ENCODE measurements at regions not wholly inside any gene's neighbourhood (a gene's known extent, or its start where the extent isn't known, plus 50 kb on each side); places are given as distances from the start of the nearest gene placed in this dataset.
"Not testable (repeated sequence)": the region's sequence is repeated elsewhere in the genome, so short reads cannot be mapped to it uniquely, and the experiment has no call there.

- no peak overlapping the region for H3K9ac ChIP-seq
These were observed 69.9 kb downstream of the DIO3 start for GRCh38 chr14:101631199-101631598.

GRCh38 chr14:101631970-101632369 is 70.7 kb downstream of the DIO3 start:
- H3K79me2 ChIP-seq (ENCODE audit: insufficient read depth); DNase-seq; H3K9me3 ChIP-seq; H3K4me3 ChIP-seq (ENCODE audit: low read depth in 2 of 2, low read length in 1 of 2); H3K4me2 ChIP-seq; H2AFZ ChIP-seq (ENCODE audit: low read depth); H3K9ac ChIP-seq; H3F3A ChIP-seq (replicated peaks; ENCODE audit: insufficient read depth); H3K36me3 ChIP-seq (replicated peaks in 1 of 2; ENCODE audit: control insufficient read depth in 1 of 2, insufficient read depth in 2 of 2, low read length in 1 of 2); H4K20me1 ChIP-seq (ENCODE audit: insufficient read depth); H3K9me2 ChIP-seq; POLR2A ChIA-PET; H3K27me3 ChIP-seq (ENCODE audit: insufficient read depth): not testable (repeated sequence)
- CTCF ChIA-PET, result interaction anchor here (1.1 to 1.3 kb wide), 3 partner anchors 33 to 397 kb away, joined by 3 read pairs; no protein-coding TSS in a partner anchor
- Histone ChIP-seq H3K27ac (ENCODE audit: low read depth in 2 of 2, low read length in 1 of 2) (peak overlapping the region in 1 of 2 experiments; percentile 96; a peak in 2 of 4 replicates), H3K4me1 (ENCODE audit: control insufficient read depth in 1 of 2, insufficient read depth in 2 of 2, low read depth in 1 of 2, low read length in 1 of 2) (peaks cover 0 to 30% of the 10 kb centered on the region in 2 experiments; a peak in 2 of 4 replicates)
- WGBS (ENCODE audit: low lambda C conversion rate), result 76% methylated on average over 11 of the region's 13 CpGs

More at GRCh38 chr14:101631199-101631598, 69.9 kb downstream of the DIO3 start:
- Histone ChIP-seq H3K27me3 (ENCODE audit: insufficient read depth) (no peaks in the 10 kb centered on the region; the same call in 1 of the 2 replicates), H3K36me3 (replicated peaks in 1 of 2; ENCODE audit: control insufficient read depth in 1 of 2, insufficient read depth in 2 of 2, low read length in 1 of 2) (no peaks in the 10 kb centered on the region), H3K79me2 (ENCODE audit: insufficient read depth) (no peaks in the 10 kb centered on the region), H3K4me3 (ENCODE audit: low read depth in 2 of 2, low read length in 1 of 2) (no peak overlapping the region), H3F3A (replicated peaks; ENCODE audit: insufficient read depth) (no peaks in the 10 kb centered on the region), H3K9me3 (no peaks in the 10 kb centered on the region), H2AFZ (ENCODE audit: low read depth) (no peak overlapping the region), H4K20me1 (ENCODE audit: insufficient read depth) (no peaks in the 10 kb centered on the region), H3K4me2 (no peak overlapping the region), H3K27ac (ENCODE audit: low read depth in 2 of 2, low read length in 1 of 2) (peak overlapping the region in 1 of 2 experiments; percentile 96; a peak in 2 of 4 replicates), H3K9me2 (no peaks in the 10 kb centered on the region), H3K4me1 (ENCODE audit: control insufficient read depth in 1 of 2, insufficient read depth in 2 of 2, low read depth in 1 of 2, low read length in 1 of 2) (peaks cover 0 to 30% of the 10 kb centered on the region in 2 experiments; a peak in 2 of 4 replicates)
- ChIA-PET CTCF (interaction anchor here (1.1 to 4.8 kb wide), 8 partner anchors 9 to 1246 kb away, joined by 3 to 42 read pairs (median 4); no protein-coding TSS in a partner anchor), POLR2A (interaction anchor here (1.3 kb wide), 1 partner anchor 1129 kb away, joined by 3 read pairs; no protein-coding TSS in a partner anchor)
- no peak for DNase-seq
- WGBS (ENCODE audit: low lambda C conversion rate), result 68% methylated on average over 3 of the region's 3 CpGs
- TF ChIP-seq RFX5 (IDR thresholded peaks at IDR 0.05; ENCODE audit: low read length), result no peak
- no peak for TF ChIP-seq IRF3 (IDR thresholded peaks at IDR 0.05; ENCODE audit: low read depth, low read length)
- TF ChIP-seq ELF1 (IDR thresholded peaks at IDR 0.05), result no peak
- no peak for TF ChIP-seq GABPA (IDR thresholded peaks at IDR 0.05; ENCODE audit: low read depth)
- no peak for TF ChIP-seq YY1 (IDR thresholded peaks at IDR 0.05; ENCODE audit: low read depth)
- no peak for TF ChIP-seq TEAD4 (IDR thresholded peaks at IDR 0.05; ENCODE audit: borderline replicate concordance, insufficient read depth)
- no peak for TF ChIP-seq EP300 (IDR thresholded peaks at IDR 0.05; ENCODE audit: borderline replicate concordance in 1 of 2, low read depth in 1 of 2, low read length in 1 of 2)
- TF ChIP-seq MAX (IDR thresholded peaks at IDR 0.05; ENCODE audit: low read depth), result no peak
- no peak for TF ChIP-seq RXRA (IDR thresholded peaks at IDR 0.05; ENCODE audit: borderline replicate concordance, low read depth)
- TF ChIP-seq RCOR1 (IDR thresholded peaks at IDR 0.05; ENCODE audit: low read length), result no peak
- no peak for TF ChIP-seq POLR2AphosphoS5 (IDR thresholded peaks at IDR 0.05; ENCODE audit: low read depth, low read length)

DNA sequence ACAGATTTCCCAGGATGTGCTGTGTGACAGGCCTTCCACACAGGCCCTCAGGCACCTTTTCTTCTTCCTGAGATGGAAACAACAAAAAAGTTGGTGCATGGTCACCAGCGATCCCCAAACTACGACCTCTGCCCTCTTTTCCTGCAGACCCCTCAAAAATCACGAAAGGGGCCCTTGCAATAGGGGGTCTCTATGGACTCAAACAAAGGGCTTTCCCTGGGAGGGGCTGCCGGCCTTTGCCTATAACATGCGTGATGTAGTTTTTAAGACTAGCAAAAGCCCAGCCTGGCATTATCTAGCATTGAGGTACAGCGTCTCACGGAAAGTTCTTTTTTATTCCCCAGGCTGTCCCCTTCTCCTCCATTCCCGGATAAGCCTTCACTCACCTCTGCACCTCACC is 71.2 kb downstream of the DIO3 start:
- Histone ChIP-seq H3K36me3 (replicated peaks in 1 of 2; ENCODE audit: control insufficient read depth in 1 of 2, insufficient read depth in 2 of 2, low read length in 1 of 2) (no peaks in the 10 kb centered on the region), H3K79me2 (ENCODE audit: insufficient read depth) (no peaks in the 10 kb centered on the region), H3K9ac (no peak overlapping the region), H2AFZ (ENCODE audit: low read depth) (no peak overlapping the region), H4K20me1 (ENCODE audit: insufficient read depth) (no peaks in the 10 kb centered on the region), H3K4me1 (ENCODE audit: control insufficient read depth in 1 of 2, insufficient read depth in 2 of 2, low read depth in 1 of 2, low read length in 1 of 2) (peaks cover 0 to 30% of the 10 kb centered on the region in 2 experiments; a peak in 2 of 4 replicates), H3K27ac (ENCODE audit: low read depth in 2 of 2, low read length in 1 of 2) (no peak overlapping the region), H3K9me3 (no peaks in the 10 kb centered on the region), H3K9me2 (no peaks in the 10 kb centered on the region), H3F3A (replicated peaks; ENCODE audit: insufficient read depth) (no peaks in the 10 kb centered on the region), H3K27me3 (ENCODE audit: insufficient read depth) (no peaks in the 10 kb centered on the region; the same call in 1 of the 2 replicates), H3K4me3 (ENCODE audit: low read depth in 2 of 2, low read length in 1 of 2) (no peak overlapping the region), H3K4me2 (no peak overlapping the region)
- CTCF ChIA-PET, result interaction anchor here (1.1 to 1.3 kb wide), 3 partner anchors 33 to 398 kb away, joined by 3 read pairs; no protein-coding TSS in a partner anchor
- POLR2A ChIA-PET, result no interaction called here
- DNase-seq, result no peak
- 68% methylated on average over 6 of the region's 8 CpGs for WGBS (ENCODE audit: low lambda C conversion rate)
- TF ChIP-seq TEAD4 (IDR thresholded peaks at IDR 0.05; ENCODE audit: borderline replicate concordance, insufficient read depth) (no peak), ZBTB33 (IDR thresholded peaks at IDR 0.05; ENCODE audit: borderline replicate concordance, low read depth) (no peak), FOXM1 (IDR thresholded peaks at IDR 0.05; ENCODE audit: low read depth) (no peak), RFX5 (IDR thresholded peaks at IDR 0.05; ENCODE audit: low read length) (no peak), GABPA (IDR thresholded peaks at IDR 0.05; ENCODE audit: low read depth) (no peak), FOSL2 (IDR thresholded peaks at IDR 0.05; ENCODE audit: borderline replicate concordance, low read depth) (no peak), SIN3A (IDR thresholded peaks at IDR 0.05; ENCODE audit: borderline replicate concordance, low read depth, low read length) (no peak), ELF1 (IDR thresholded peaks at IDR 0.05) (no peak), MAX (IDR thresholded peaks at IDR 0.05; ENCODE audit: low read depth) (no peak), FOXJ3 (CRISPR knock-in tag; IDR thresholded peaks at IDR 0.05) (no peak), RAD21 (IDR thresholded peaks at IDR 0.05; ENCODE audit: low read length) (no peak)
- TF ChIP-seq, protein P1, sequence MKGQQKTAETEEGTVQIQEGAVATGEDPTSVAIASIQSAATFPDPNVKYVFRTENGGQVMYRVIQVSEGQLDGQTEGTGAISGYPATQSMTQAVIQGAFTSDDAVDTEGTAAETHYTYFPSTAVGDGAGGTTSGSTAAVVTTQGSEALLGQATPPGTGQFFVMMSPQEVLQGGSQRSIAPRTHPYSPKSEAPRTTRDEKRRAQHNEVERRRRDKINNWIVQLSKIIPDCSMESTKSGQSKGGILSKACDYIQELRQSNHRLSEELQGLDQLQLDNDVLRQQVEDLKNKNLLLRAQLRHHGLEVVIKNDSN (IDR thresholded peaks at IDR 0.05; ENCODE audit: borderline replicate concordance, low read depth), result no peak

All from SK-N-SH (cell line).